HG03280 (cell line): ENCODE measurements at regions not wholly inside any gene's neighbourhood (a gene's known extent, or its start where the extent isn't known, plus 50 kb on each side); places are given as distances from the start of the nearest gene placed in this dataset.

ENCODE experiments used
- ATAC-seq: cut with Tn5 transposase; IDR thresholded peaks from one replicate; pipeline ENCODE4 v1.9.1; 2021; ENCODE audit warnings: mild to moderate bottlenecking, moderate library complexity; ENCODE audit not compliant: unreplicated experiment

DNA sequence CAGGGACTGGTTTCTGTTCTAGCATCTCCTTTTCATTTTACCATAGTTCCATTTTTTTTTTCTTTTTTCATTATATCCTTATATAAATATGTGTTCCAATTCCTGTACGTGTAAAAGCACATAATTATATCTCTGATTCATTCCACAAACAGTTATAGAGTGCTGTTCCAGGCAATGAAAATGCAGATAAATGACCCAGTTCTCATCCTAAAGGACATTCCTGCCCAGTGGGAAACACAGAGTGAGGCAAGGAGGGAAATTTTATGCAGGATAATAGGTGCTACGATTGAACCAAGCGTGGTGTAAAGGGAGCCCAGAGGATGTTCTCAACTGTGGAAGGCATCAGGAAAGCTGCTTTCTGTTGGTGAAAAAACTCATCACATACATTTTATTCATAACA, 408.1 kb downstream of the GATA3 start:
- ATAC-seq, result no peak

DNA sequence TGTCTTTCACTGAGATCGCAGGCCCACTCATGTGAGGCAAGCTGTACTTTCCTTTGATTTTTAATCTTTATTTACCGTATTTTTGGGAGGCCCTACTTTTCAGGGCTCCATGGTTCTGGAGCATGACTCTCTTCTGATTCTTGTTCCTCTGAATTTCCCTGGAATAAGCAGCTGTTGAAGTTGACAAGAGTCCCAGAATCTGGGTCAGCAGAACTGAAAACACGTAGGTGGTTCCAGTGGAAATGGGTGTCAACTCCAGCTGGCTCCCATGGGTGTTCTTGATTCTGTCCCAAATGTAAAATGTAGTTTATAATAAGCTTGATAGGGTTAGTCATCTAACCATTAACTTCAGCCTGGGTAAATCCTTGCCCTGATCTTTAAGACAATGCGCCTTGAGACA, 409.4 kb downstream of the GATA3 start:
- no peak for ATAC-seq

DNA sequence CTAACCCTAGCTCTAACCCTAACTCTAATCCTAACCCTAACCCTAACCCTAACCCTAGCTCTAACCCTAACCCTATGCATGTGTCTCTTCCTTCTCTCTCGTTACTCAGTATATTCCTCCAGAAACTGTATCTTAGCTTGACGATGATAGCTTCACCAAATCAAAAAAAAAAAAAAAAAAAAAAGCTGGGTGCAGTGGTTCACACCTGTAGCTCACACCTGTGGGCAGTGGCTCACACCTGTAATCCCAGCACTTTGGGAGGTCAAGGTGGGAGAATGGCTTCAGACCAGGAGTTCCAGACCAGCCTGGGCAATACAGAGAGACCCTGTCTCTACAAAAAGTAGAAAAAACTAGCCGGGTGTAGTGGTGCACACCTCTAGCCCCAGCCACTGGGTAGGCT, 414.0 kb downstream of the GATA3 start:
- ATAC-seq, result no peak

DNA sequence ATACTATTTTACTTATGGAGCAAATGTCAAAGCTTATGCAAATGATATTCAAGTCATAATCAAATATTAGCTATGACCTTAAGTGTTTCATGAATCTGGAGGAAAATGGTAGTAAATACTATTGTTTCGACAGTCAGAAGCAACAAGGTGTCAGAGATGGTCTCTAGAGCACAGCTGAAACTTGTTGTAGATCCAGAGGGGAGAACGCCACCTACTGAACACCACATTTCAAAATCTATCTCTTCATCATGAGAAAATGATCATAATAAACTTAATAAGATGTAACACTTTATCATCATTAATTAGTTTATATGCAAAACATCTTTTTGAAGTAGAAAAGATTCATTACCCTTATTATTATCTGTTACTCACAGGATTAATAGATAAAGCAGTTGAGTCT, 418.7 kb downstream of the GATA3 start:
- no peak for ATAC-seq

DNA sequence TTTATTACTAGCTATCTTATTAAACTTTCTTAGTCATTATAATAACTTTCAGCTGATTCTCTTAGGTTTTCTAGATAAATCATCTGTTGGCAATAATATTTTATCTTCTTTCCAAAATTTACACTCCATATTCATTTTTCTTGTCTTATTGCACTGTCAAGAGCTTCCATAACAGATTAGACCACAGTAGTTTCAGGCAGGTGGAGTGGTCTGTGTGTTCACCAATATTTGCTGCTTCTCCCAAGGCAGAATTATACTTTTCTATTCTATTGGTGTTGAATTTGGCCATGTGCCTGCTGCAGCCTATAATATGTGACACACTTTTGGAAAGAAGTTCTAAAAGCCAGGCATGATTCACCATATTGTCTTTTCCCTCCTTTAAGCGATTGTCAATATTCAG, 422.8 kb downstream of the GATA3 start:
- ATAC-seq, result no peak

DNA sequence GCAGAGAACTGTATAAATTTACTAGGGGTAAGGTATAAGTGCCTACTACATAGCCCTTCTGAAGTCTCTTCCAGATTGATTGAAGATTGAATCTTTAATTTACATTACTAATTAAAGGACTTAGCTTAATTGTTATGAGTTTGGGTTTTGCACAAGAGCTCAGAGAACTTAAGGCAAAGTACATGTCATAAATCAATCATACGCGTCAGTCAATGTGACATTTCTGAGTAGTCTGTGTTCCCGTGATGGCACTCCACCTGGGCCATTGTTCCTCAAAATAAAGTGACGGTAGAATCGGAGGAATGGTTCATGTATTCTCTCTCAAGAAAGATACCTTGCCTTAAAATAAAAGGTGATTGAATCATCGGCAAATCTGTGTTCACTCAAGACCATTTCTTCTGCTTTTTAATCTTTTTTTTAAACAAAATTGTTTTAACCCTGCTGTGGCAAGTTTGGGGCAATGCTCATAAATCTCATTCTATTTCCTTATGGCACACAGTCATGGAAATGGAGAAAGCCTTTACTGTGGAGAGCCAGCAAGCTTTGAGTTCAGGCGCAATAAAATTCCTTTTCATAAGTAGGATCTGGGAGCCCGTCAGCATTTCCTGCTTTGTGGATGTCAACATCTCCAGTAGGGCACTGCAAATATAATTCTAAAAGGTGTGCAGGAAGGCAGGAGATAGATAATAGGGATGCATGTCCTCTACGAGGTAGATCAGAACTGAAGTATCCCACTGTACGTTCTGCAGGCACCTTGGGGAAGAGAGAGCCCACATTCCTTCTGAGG, 427.4 kb downstream of the GATA3 start:
- ATAC-seq, result no peak

DNA sequence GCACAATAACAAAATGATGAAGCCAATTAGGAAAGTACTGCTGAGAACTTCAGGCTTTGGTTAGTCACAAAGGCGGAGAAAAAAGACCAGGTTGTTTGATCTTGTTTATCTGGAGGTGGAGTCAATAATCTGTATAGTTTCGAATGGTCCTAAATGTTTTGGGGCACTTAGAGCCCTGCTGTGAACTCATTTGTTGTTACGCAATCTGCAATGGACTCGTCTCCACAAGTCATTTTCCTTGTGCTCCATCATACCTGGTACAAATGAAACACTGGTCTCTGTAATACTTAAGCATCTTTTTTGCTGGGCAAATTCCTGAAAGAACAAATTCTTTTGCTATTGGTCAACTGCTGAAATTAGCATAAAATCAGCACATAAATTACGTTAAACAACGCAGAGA, 430.5 kb downstream of the GATA3 start:
- ATAC-seq, result no peak

DNA sequence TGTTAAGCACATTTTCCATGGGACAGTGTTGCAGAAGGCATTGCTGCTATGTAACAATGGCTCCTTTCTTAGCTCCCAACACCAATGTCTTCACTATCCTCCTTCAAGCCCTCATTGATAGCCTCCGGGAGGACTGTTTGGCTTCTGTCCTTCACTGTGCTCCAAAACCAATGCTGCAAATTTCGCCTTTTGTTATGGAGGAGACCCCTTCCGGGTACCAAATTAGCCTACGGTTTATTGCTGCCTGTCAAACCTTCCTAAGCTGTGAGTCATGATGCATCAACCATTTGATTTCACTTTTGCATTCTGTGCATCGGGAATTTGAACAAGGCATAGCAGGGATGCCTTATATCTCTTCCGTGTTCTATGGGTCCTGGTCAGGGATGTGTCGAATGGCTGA, 432.9 kb downstream of the GATA3 start:
- no peak for ATAC-seq

DNA sequence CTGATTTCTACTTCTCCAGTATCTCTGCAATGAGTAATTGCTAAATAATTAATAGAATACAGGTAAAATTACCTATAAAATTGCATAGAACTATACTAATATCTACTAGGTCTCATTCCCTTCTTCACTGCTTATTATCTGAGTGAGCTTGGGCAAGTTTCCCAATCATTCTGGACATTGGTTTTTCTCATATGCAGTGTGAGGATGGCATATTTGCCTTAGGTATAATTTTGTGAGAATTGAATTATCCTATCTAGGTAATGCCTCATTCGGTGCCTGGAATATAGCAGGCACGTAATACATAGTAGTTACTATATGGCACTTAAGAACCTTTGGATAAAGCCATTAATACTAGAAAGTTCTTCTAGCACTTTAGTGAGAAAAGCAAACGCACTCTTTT, 434.7 kb downstream of the GATA3 start:
- ATAC-seq, result no peak

DNA sequence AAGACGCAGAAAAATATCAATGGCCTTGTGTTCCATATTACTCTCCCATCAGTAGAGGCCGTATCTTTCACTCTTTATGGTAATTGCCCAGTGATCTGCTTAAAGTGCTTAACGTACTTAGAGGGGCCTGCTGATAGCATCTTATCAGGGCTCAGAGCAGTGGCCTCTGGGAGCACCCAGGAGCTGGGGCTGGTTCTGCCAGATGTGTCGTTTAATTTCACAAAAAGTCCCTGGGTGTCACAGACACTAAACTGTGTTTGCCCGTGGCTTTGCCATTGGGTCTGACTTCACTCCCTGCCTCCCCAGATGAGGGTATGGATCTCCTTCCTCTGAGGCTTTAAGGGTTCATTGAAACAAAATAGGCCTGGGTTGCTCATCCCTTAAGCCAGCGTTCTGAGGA, 435.3 kb downstream of the GATA3 start:
- no peak for ATAC-seq

GRCh38 chr10:8498290-8498689, 443.8 kb downstream of the GATA3 start:
- no peak for ATAC-seq

DNA sequence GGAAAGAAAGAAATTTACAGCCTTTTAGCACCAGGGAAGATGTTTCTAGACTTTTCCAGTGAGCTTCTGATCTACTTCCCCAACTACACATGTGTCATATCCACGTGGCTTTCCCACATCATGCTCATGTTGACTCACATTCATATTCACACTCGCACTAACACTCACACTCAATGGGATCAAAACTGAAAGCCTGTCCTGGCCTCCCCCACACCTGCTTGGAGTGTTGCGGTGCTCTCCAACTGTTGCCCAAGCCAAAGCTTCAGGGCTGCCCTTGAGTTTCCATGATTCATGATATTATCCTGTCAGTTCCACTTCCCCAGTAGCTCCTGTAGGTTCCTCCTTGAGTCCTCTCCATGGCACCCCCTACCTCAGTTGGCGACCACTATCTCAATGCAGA, 444.4 kb downstream of the GATA3 start:
- ATAC-seq, result no peak

DNA sequence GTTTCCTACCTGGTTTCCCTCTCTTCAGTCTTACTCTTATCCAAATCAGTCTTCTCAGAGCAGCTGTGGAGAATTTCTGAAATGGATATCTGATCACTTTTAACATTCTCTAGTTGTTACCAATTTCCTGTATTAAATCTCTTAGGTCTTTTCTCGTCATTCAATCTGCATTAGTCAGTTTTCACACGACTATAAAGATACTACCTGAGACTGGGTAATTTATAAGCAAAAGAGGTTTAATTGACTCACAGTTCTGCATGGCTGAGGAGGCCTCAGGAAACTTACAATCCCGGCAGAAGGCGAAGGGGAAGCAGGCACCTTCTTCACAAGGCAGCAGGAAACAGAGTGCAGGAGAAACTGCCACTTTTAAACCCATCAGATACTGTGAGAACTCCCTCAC, 444.8 kb downstream of the GATA3 start:
- ATAC-seq, result no peak

GRCh38 chr10:8499752-8500390, 445.4 kb downstream of the GATA3 start:
- no peak for ATAC-seq

DNA sequence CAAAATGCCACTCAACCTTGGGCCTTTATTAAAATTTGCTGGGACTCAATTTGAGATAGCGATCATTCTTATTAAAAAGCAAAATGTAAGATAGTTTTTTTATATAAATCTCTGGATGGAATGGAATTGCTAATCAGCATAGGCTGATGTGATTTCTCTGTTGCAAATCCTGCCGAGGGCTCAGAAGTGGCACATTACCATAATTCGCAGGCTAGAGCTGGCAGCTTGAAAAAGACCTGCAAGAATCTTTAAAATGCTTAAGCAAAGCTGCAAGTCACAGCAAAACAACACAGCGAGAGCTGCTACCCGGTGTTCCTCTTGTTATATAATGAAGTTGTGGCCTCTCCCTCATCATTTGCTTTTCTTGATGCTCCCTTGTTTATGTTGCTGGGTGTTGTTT, 448.1 kb downstream of the GATA3 start:
- no peak for ATAC-seq

DNA sequence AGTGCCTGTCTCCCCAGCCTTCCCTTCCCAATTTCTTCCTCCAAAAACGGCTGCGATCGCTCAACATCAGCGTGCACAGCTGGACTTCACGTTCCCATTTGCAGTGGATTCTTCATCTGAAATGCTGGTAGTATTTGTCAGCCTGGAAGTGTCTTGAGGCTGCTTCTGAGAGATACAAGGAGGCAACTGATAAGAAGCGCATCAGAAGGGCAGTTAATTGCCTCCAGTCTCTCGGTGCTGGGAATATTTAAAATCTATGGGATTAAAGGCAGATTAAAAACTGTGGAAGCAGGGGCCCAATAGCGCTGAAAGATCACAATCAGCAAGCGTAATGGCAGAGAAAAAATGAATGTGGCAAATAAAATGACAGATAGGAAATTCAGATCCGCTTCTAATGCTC, 450.0 kb downstream of the GATA3 start:
- ATAC-seq, result no peak

DNA sequence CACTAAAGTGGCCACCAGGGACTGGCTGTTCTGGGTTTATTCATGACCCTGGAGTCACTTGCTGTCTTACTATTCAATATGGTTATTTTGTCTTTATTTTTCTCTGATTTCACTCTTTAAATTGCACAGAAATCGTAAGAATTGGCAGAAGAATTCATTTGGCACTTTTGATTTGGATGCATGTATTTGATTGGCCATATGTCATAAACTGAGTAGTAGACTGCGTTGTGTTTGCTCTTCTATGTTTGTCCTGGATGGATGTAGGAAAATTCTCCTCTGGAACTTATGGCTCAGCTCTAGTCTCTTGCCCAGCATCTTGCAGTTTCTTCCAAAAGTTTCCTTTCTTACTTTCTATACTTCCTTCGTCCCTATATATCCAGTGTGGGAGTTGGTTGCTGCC, 452.7 kb downstream of the GATA3 start:
- no peak for ATAC-seq

DNA sequence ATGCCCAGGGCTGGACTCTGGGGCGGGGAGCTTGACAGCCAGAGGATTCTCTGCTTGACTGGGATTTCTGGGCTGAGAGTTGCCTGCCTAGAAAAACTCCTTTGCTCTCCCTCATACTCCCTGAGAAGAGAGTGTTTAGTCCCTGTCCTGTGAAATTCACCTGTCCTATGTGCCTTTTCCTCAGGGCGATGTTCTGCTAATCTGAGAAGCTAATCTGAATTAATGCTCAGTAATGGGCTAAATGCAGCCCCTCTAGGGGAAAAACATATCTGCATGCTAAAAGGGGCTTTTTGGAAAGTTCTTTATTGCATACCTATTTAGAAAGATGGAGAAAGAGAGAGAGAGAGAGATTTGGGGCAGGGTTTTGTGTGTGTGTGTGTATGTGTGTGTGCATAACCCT, 454.4 kb downstream of the GATA3 start:
- no peak for ATAC-seq

- ATAC-seq, result no peak
These were observed 456.0 kb downstream of the GATA3 start for GRCh38 chr10:8510471-8510870.

DNA sequence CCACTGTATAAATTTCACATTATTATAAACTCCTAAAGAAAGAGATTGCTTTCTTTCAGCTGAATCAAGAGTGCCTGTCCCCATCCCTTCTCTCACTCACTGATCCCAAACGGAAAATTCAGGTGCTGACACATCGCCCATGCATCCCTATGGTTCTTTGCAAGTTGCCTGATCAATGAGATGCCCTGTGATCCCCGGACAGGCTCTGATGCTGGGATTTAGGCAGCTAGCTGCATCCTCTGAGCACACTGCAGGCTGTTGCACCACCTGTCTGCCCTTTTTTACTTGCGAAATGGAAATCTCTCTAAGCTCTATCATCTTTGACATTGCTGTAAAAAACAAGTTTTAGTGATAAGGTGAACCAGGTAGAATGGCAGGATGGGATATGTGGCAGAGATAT, 456.5 kb downstream of the GATA3 start:
- ATAC-seq, result no peak

GRCh38 chr10:8513155-8514147, 459.0 kb downstream of the GATA3 start:
- ATAC-seq, result no peak

- ATAC-seq, result no peak
These were observed 465.9 kb downstream of the GATA3 start for GRCh38 chr10:8520382-8520781.
